ENCODE measurements at regions not wholly inside any gene's neighbourhood (a gene's known extent, or its start where the extent isn't known, plus 50 kb on each side); places are given as distances from the start of the nearest gene placed in this dataset.
"Not testable (repeated sequence)": the region's sequence is repeated elsewhere in the genome, so short reads cannot be mapped to it uniquely, and the experiment has no call there.

GRCh38 chr2:87524619-87525188 is 223.2 kb upstream of the PLGLB2 start:
- TF ChIP-seq, protein P1, sequence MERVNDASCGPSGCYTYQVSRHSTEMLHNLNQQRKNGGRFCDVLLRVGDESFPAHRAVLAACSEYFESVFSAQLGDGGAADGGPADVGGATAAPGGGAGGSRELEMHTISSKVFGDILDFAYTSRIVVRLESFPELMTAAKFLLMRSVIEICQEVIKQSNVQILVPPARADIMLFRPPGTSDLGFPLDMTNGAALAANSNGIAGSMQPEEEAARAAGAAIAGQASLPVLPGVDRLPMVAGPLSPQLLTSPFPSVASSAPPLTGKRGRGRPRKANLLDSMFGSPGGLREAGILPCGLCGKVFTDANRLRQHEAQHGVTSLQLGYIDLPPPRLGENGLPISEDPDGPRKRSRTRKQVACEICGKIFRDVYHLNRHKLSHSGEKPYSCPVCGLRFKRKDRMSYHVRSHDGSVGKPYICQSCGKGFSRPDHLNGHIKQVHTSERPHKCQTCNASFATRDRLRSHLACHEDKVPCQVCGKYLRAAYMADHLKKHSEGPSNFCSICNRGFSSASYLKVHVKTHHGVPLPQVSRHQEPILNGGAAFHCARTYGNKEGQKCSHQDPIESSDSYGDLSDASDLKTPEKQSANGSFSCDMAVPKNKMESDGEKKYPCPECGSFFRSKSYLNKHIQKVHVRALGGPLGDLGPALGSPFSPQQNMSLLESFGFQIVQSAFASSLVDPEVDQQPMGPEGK (CRISPR knock-in tag; IDR thresholded peaks at IDR 0.05; ENCODE audit: borderline replicate concordance) = not testable (repeated sequence)
- not testable (repeated sequence) for TF ChIP-seq ZFP30 (CRISPR knock-in tag; IDR thresholded peaks at IDR 0.05); BACH2 (CRISPR knock-in tag; IDR thresholded peaks at IDR 0.05; ENCODE audit: borderline replicate concordance)

Measured in SK-N-SH treated with all-trans-retinoic acid at 6 μM for 48 hours (cell line).